ENCODE measurements at regions not wholly inside any gene's neighbourhood (a gene's known extent, or its start where the extent isn't known, plus 50 kb on each side); places are given as distances from the start of the nearest gene placed in this dataset.
A peak's percentile ranks its signal among the peaks of the same experiment; 100 is the strongest.
"Not testable (repeated sequence)": the region's sequence is repeated elsewhere in the genome, so short reads cannot be mapped to it uniquely, and the experiment has no call there.

- FAIRE-seq (no peak), DNase-seq (ENCODE audit: low spot score in 2 of 2) (no peak)
These were observed 105.7 kb upstream of the USP24 start for GRCh38 chr1:55320891-55321290.

GRCh38 chr1:55318116-55318817 is 103.1 kb upstream of the USP24 start:
- DNase-seq (ENCODE audit: low spot score in 2 of 2), result no peak
- FAIRE-seq, result no peak

GRCh38 chr1:55317673-55318072 is 102.5 kb upstream of the USP24 start:
- FAIRE-seq, result no peak
- no peak for DNase-seq (ENCODE audit: low spot score in 2 of 2)

GRCh38 chr1:55316947-55317662 is 101.9 kb upstream of the USP24 start:
- DNase-seq (ENCODE audit: low spot score in 2 of 2) (no peak), FAIRE-seq (no peak)

- FAIRE-seq, result no peak
- DNase-seq (ENCODE audit: low spot score in 2 of 2), result no peak
These were observed 101.3 kb upstream of the USP24 start for GRCh38 chr1:55316502-55316901.

- FAIRE-seq (no peak), DNase-seq (ENCODE audit: low spot score in 2 of 2) (no peak)
These were observed 100.4 kb upstream of the USP24 start for GRCh38 chr1:55315552-55315951.

- FAIRE-seq (no peak), DNase-seq (ENCODE audit: low spot score in 2 of 2) (no peak)
These were observed 99.6 kb upstream of the USP24 start for GRCh38 chr1:55314740-55315139.

GRCh38 chr1:55313903-55314302 is 98.7 kb upstream of the USP24 start:
- FAIRE-seq, result no peak
- no peak for DNase-seq (ENCODE audit: low spot score in 2 of 2)

GRCh38 chr1:55311979-55312378 is 96.8 kb upstream of the USP24 start:
- FAIRE-seq (no peak), DNase-seq (ENCODE audit: low spot score in 2 of 2) (no peak)

GRCh38 chr1:55311057-55311641 is 96.0 kb upstream of the USP24 start:
- no peak for DNase-seq (ENCODE audit: low spot score in 2 of 2)
- no peak for FAIRE-seq

- DNase-seq (ENCODE audit: low spot score in 2 of 2) (peak in 1 of 2 donors; percentile 11), FAIRE-seq (no peak)
These were observed 95.4 kb upstream of the USP24 start for GRCh38 chr1:55310505-55310971.

GRCh38 chr1:55309786-55310504 is 94.8 kb upstream of the USP24 start:
- DNase-seq (ENCODE audit: low spot score in 2 of 2) (no peak), FAIRE-seq (no peak)

- no peak for DNase-seq (ENCODE audit: low spot score in 2 of 2)
- no peak for FAIRE-seq
These were observed 93.9 kb upstream of the USP24 start for GRCh38 chr1:55309053-55309452.

- FAIRE-seq, result no peak
- DNase-seq (ENCODE audit: low spot score in 2 of 2), result no peak
These were observed 90.6 kb upstream of the USP24 start for GRCh38 chr1:55305735-55306134.

- no peak for DNase-seq (ENCODE audit: low spot score in 2 of 2)
- FAIRE-seq, result no peak
These were observed 89.1 kb upstream of the USP24 start for GRCh38 chr1:55304229-55304740.

- FAIRE-seq (no peak), DNase-seq (ENCODE audit: low spot score in 2 of 2) (no peak)
These were observed 87.8 kb upstream of the USP24 start for GRCh38 chr1:55302972-55303371.

GRCh38 chr1:55301912-55302311 is 86.7 kb upstream of the USP24 start:
- FAIRE-seq (no peak), DNase-seq (ENCODE audit: low spot score in 2 of 2) (no peak)

- FAIRE-seq (no peak), DNase-seq (ENCODE audit: low spot score in 2 of 2) (no peak)
These were observed 85.8 kb upstream of the USP24 start for GRCh38 chr1:55300975-55301374.

GRCh38 chr1:55298167-55298894 is 83.2 kb upstream of the USP24 start:
- DNase-seq (ENCODE audit: low spot score in 2 of 2) (no peak), FAIRE-seq (no peak)

GRCh38 chr1:55296247-55296646 is 81.1 kb upstream of the USP24 start:
- not testable (repeated sequence) for DNase-seq (ENCODE audit: low spot score in 2 of 2); FAIRE-seq
